HCT116 (cell line): ENCODE measurements at regions not wholly inside any gene's neighbourhood (a gene's known extent, or its start where the extent isn't known, plus 50 kb on each side); places are given as distances from the start of the nearest gene placed in this dataset.

ENCODE experiments used
- ATAC-seq: fragments of 200-7000 bp; cut with Tn5 transposase; 2 replicates; pipeline ENCODE4 v1.9.1; 2020; ENCODE audit warnings: mild to moderate bottlenecking, moderate library complexity
- BruUV-seq: library from RNA; stranded (reverse); fragments of 400-500 nt; replicated peaks from 2 replicates; lab custom pipeline; 2021; lab: Mats Ljungman, UMichigan
- CTCF ChIA-PET: fragments of 300-600 bp; sonication (Branson Sonifier 250); formaldehyde crosslinking; loops from one replicate; lab custom pipeline; 2021; ENCODE audit warnings: antibody characterized with exemption; lab: Charles Lee
- POLR2A ChIA-PET: fragments of 300-600, 350-600 bp; sonication (Branson Sonifier 250); formaldehyde crosslinking; loops from one replicate; lab custom pipeline; 2021; ENCODE audit warnings: antibody characterized with exemption; lab: Charles Lee
- RAD21 ChIA-PET, 2 experiments: fragments of 300-600 bp; sonication (Branson Sonifier 250); formaldehyde crosslinking; loops; one replicate each; lab custom pipeline; 2023; ENCODE audit warnings: low total read pairs in 2 of 2; ENCODE audit not compliant: uncharacterized antibody in 2 of 2, unreplicated experiment in 2 of 2, low non-redundant PET in 1 of 2; lab: Charles Lee
- DNase-seq: peaks from one replicate; pipeline ENCODE4 v3.0.0-alpha.2; 2010; ENCODE audit warnings: low read depth, low spot score
- H2AFZ ChIP-seq: fragments of 200-600 bp; shearing (Covaris generic), sonication (generic); 2 replicates; pipeline ENCODE4 v1.6.1; 2017; ENCODE audit warnings: low read depth, mixed run types, mixed read lengths, antibody characterized with exemption, low read length; ENCODE audit not compliant: poor library complexity, severe bottlenecking
- H3K27ac ChIP-seq: 2 replicates; pipeline ENCODE4 v1.5.1; 2012; ENCODE audit warnings: low read depth, low read length
- H3K27me3 ChIP-seq: fragments of 200-600 bp; sonication (generic); 2 replicates; pipeline ENCODE4 v1.6.1; 2016; ENCODE audit warnings: mixed run types, low read length, mixed read lengths; ENCODE audit not compliant: insufficient read depth
- H3K36me3 ChIP-seq, 2 experiments: fragments of 200-500 bp in 1 of 2; fragments of 200-600 bp in 1 of 2; sonication (Bioruptor generic) in 1 of 2; sonication (generic) in 1 of 2; 2 replicates each; pipeline versions ENCODE4 v1.5.1 to v1.6.1; 2014 to 2016; ENCODE audit warnings: low read length in 2 of 2, inconsistent platforms in 1 of 2, mixed read lengths in 1 of 2, mixed run types in 1 of 2; ENCODE audit not compliant: insufficient read depth in 2 of 2, control insufficient read depth in 1 of 2
- H3K4me1 ChIP-seq, 2 experiments: fragments of 200-600 bp in 1 of 2; sonication (generic) in 1 of 2; 2 replicates each; pipeline versions ENCODE4 v1.5.1 to v1.6.1; 2012 to 2017; ENCODE audit warnings: low read length in 2 of 2, inconsistent platforms in 1 of 2, mild to moderate bottlenecking in 1 of 2, mixed read lengths in 1 of 2, mixed run types in 1 of 2, moderate library complexity in 1 of 2; ENCODE audit not compliant: insufficient read depth in 2 of 2, control insufficient read depth in 1 of 2
- H3K4me2 ChIP-seq: fragments of 200-600 bp; sonication (generic); 2 replicates; pipeline ENCODE4 v1.6.1; 2017; ENCODE audit warnings: mixed run types, low read length, mixed read lengths
- H3K4me3 ChIP-seq, 2 experiments: fragments of 200-600 bp in 1 of 2; sonication (generic) in 1 of 2; replicated peaks in 1 of 2; 2 replicates each; pipeline ENCODE4 v1.5.1; 2011 to 2016; ENCODE audit warnings: low read length in 2 of 2, control low read depth in 1 of 2, low read depth in 1 of 2, mild to moderate bottlenecking in 1 of 2, mixed read lengths in 1 of 2, mixed run types in 1 of 2
- H3K79me2 ChIP-seq: fragments of 200-600 bp; sonication (generic); 2 replicates; pipeline ENCODE4 v1.6.1; 2017; ENCODE audit warnings: mild to moderate bottlenecking, mixed run types, low read length, moderate library complexity, mixed read lengths; ENCODE audit not compliant: insufficient read depth
- H3K9ac ChIP-seq: fragments of 200-600 bp; sonication (generic); 2 replicates; pipeline ENCODE4 v1.6.1; 2016; ENCODE audit warnings: low read length, mixed read lengths
- H3K9me2 ChIP-seq: fragments of 200-600 bp; sonication (generic), shearing (Covaris generic); 2 replicates; pipeline ENCODE4 v1.6.1; 2017; ENCODE audit warnings: mixed run types, mild to moderate bottlenecking, moderate library complexity; ENCODE audit not compliant: insufficient read depth
- H3K9me3 ChIP-seq, 2 experiments: fragments of 200-500 bp in 1 of 2; fragments of 200-600 bp in 1 of 2; sonication (Bioruptor generic) in 1 of 2; sonication (generic) in 1 of 2; 2 replicates each; pipeline ENCODE4 v1.6.1; 2014 to 2017; ENCODE audit warnings: low read length in 2 of 2, mixed read lengths in 2 of 2, inconsistent platforms in 1 of 2, low read depth in 1 of 2, mild to moderate bottlenecking in 1 of 2, mixed run types in 1 of 2, moderate library complexity in 1 of 2; ENCODE audit not compliant: control insufficient read depth in 1 of 2, insufficient read depth in 1 of 2
- H4K20me1 ChIP-seq: fragments of 200-600 bp; sonication (generic), shearing (Covaris generic); 2 replicates; pipeline ENCODE4 v1.6.1; 2017; ENCODE audit warnings: mixed run types, mild to moderate bottlenecking, moderate library complexity; ENCODE audit not compliant: insufficient read depth
- EGR1 ChIP-seq: IDR thresholded peaks from 2 replicates; pipeline ENCODE4 v1.6.1; 2012; ENCODE audit warnings: low read depth
- EZH2 ChIP-seq: fragments of 200-600 bp; sonication (generic); IDR thresholded peaks from 2 replicates; pipeline ENCODE4 v1.6.1; 2017; ENCODE audit warnings: antibody characterized with exemption, mixed run types
- RAD21 ChIP-seq: IDR thresholded peaks from 2 replicates; pipeline ENCODE4 v1.6.1; 2012; ENCODE audit warnings: low read depth, mild to moderate bottlenecking
- SP1 ChIP-seq: IDR thresholded peaks from 2 replicates; pipeline ENCODE4 v1.6.1; 2012; ENCODE audit warnings: low read depth
- intact Hi-C: fragments of 100-400 bp; cut with micrococcal nuclease; formaldehyde crosslinking; loops from 2 replicates; pipeline ENCODE4 v1.10.0; 2022
- TF ChIP-seq, protein P1 (sequence below): IDR thresholded peaks from 2 replicates; pipeline ENCODE4 v1.6.1; 2012
- TF ChIP-seq, protein P2 (sequence below): IDR thresholded peaks from 2 replicates; pipeline ENCODE4 v1.6.1; 2011; ENCODE audit warnings: mild to moderate bottlenecking, low read length, moderate library complexity; ENCODE audit not compliant: insufficient replicate concordance; ENCODE audit errors: extremely low read depth

DNA sequence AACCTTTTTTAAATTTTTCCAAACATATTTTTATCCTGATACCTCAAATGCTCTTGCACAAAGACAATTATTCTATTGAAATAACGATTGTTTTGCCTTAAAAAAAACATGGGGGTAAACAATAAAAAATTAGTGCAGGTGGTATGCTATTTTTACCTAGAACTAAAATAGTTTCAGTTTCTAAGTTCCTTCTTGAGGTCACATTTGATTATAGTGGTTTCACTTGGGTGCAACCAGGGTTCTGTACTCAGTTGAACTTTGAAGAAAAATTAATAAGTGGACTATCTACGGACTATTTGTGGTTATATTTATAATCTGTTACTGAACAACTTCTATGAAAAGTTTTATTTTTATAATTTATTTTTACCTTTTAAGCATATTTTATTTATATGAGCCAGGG is 387.1 kb upstream of the IZUMO3 start:
- TF ChIP-seq RAD21 = no peak
- BruUV-seq = no TSS peak
- H3K27me3 ChIP-seq = no peaks in the 10 kb centered on the region
- no peaks in the 10 kb centered on the region for H3K36me3 ChIP-seq
- no peaks in the 10 kb centered on the region for H3K4me1 ChIP-seq
- RAD21 ChIA-PET = no interaction called here
- H3K27ac ChIP-seq = no peak overlapping the region
- no peak for DNase-seq
- H4K20me1 ChIP-seq = no peaks in the 10 kb centered on the region
- no peak overlapping the region for H3K9ac ChIP-seq
- no peak overlapping the region for H3K4me2 ChIP-seq
- no peak overlapping the region for H2AFZ ChIP-seq
- no peaks in the 10 kb centered on the region for H3K9me2 ChIP-seq
- intact Hi-C loops = no loop called here
- no peak for ATAC-seq
- H3K9me3 ChIP-seq = peaks cover 3 to 23% of the 10 kb centered on the region in 2 experiments; a peak in 2 of 4 replicates
- POLR2A ChIA-PET = no interaction called here
- H3K4me3 ChIP-seq = no peak overlapping the region
- CTCF ChIA-PET = no interaction called here
- no peaks in the 10 kb centered on the region for H3K79me2 ChIP-seq

DNA sequence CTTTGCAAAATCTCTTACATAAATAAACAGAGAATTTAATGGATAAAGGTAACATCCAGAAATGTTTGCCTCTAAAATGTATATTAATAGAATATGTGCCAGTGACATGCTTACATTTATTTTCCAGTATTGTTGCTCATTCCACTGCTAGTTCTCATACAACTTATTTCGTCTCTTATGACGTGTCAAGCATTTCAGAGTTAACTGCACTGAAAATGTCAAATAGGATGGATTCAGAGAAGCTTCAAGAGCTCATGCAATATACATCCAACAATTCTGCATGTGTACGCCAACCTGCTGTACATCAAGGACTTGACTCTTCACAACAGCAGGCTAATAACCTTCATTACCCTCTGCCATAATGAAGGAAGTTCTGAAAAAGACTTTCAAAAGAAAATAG is 386.2 kb upstream of the IZUMO3 start:
- H3K4me3 ChIP-seq = no peak overlapping the region
- H3K9me3 ChIP-seq = peaks cover 9 to 21% of the 10 kb centered on the region in 2 experiments; a peak in 2 of 4 replicates
- BruUV-seq = no TSS peak
- H3K9me2 ChIP-seq = no peaks in the 10 kb centered on the region
- TF ChIP-seq, protein P1, sequence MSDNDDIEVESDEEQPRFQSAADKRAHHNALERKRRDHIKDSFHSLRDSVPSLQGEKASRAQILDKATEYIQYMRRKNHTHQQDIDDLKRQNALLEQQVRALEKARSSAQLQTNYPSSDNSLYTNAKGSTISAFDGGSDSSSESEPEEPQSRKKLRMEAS = no peak
- TF ChIP-seq EZH2 (no peak), RAD21 (no peak), SP1 (no peak), EGR1 (no peak)
- TF ChIP-seq, protein P2, sequence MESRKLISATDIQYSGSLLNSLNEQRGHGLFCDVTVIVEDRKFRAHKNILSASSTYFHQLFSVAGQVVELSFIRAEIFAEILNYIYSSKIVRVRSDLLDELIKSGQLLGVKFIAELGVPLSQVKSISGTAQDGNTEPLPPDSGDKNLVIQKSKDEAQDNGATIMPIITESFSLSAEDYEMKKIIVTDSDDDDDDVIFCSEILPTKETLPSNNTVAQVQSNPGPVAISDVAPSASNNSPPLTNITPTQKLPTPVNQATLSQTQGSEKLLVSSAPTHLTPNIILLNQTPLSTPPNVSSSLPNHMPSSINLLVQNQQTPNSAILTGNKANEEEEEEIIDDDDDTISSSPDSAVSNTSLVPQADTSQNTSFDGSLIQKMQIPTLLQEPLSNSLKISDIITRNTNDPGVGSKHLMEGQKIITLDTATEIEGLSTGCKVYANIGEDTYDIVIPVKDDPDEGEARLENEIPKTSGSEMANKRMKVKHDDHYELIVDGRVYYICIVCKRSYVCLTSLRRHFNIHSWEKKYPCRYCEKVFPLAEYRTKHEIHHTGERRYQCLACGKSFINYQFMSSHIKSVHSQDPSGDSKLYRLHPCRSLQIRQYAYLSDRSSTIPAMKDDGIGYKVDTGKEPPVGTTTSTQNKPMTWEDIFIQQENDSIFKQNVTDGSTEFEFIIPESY = no peak
- TF ChIP-seq, all 23 proteins: peak for 0
- no peaks in the 10 kb centered on the region for H3K36me3 ChIP-seq
- no peak overlapping the region for H3K4me2 ChIP-seq
- no peaks in the 10 kb centered on the region for H3K27me3 ChIP-seq
- no peaks in the 10 kb centered on the region for H3K79me2 ChIP-seq
- RAD21 ChIA-PET = no interaction called here
- DNase-seq (no peak), ATAC-seq (no peak)
- CTCF ChIA-PET = no interaction called here
- H3K27ac ChIP-seq = no peak overlapping the region
- H2AFZ ChIP-seq = no peak overlapping the region
- no peaks in the 10 kb centered on the region for H4K20me1 ChIP-seq
- POLR2A ChIA-PET = no interaction called here
- intact Hi-C loops = no loop called here
- no peaks in the 10 kb centered on the region for H3K4me1 ChIP-seq
- H3K9ac ChIP-seq = no peak overlapping the region
